T-helper 2 cell treated with Interferon-gamma antibody and Interleukin-4, amounts not matched to agents 100 ng/mL and 5 ng/mL, for 36 hours (primary cell): ENCODE measurements at regions not wholly inside any gene's neighbourhood (a gene's known extent, or its start where the extent isn't known, plus 50 kb on each side); places are given as distances from the start of the nearest gene placed in this dataset.
"Not testable (repeated sequence)": the region's sequence is repeated elsewhere in the genome, so short reads cannot be mapped to it uniquely, and the experiment has no call there.

ENCODE experiments used
- intact Hi-C: fragments of 100-400 bp; cut with micrococcal nuclease; formaldehyde crosslinking; loops from one replicate; pipeline ENCODE4 v1.15.1; 2023

- intact Hi-C loops, result loop anchor here (10.0 kb wide), 1 partner anchor 84 kb away; no protein-coding TSS in a partner anchor
Measured at GRCh38 chr3:72629191-72629631, 219.0 kb downstream of the SHQ1 start.

- intact Hi-C loops, result loop anchor here (10.0 kb wide), 1 partner anchor 83 kb away; no protein-coding TSS in a partner anchor
Measured at GRCh38 chr3:72628065-72628464, 220.2 kb downstream of the SHQ1 start.

- intact Hi-C loops, result loop anchor here (10.0 kb wide), 1 partner anchor 82 kb away; no protein-coding TSS in a partner anchor
Measured at GRCh38 chr3:72627271-72627670, 221.0 kb downstream of the SHQ1 start.

- intact Hi-C loops, result loop anchor here (10.0 kb wide), 1 partner anchor 81 kb away; no protein-coding TSS in a partner anchor
Measured at GRCh38 chr3:72625602-72626337, 222.5 kb downstream of the SHQ1 start.

- intact Hi-C loops, result loop anchor here (10.0 kb wide), 1 partner anchor 80 kb away; no protein-coding TSS in a partner anchor
Measured at GRCh38 chr3:72624656-72625055, 223.6 kb downstream of the SHQ1 start.

GRCh38 chr3:72618739-72619138 lies 229.5 kb downstream of the SHQ1 start:
- intact Hi-C loops, result no loop called here

- intact Hi-C loops, result no loop called here
Measured at GRCh38 chr3:72617424-72618024, 230.7 kb downstream of the SHQ1 start.

GRCh38 chr3:72615776-72616175 lies 232.5 kb downstream of the SHQ1 start:
- intact Hi-C loops, result no loop called here

- intact Hi-C loops, result no loop called here
Measured at GRCh38 chr3:72615182-72615581, 233.1 kb downstream of the SHQ1 start.

GRCh38 chr3:72614394-72615074 lies 233.7 kb downstream of the SHQ1 start:
- intact Hi-C loops, result no loop called here

- intact Hi-C loops, result no loop called here
Measured at GRCh38 chr3:72613871-72614270, 234.4 kb downstream of the SHQ1 start.

GRCh38 chr3:72609114-72609513 lies 239.1 kb downstream of the SHQ1 start:
- intact Hi-C loops, result not testable (repeated sequence)

GRCh38 chr3:72606005-72606800 lies 242.0 kb downstream of the SHQ1 start:
- intact Hi-C loops, result no loop called here

GRCh38 chr3:72604328-72604727 lies 243.9 kb downstream of the SHQ1 start:
- intact Hi-C loops, result no loop called here

- intact Hi-C loops, result no loop called here
Measured at GRCh38 chr3:72601983-72602750, 246.1 kb downstream of the SHQ1 start.

GRCh38 chr3:72601060-72601459 lies 247.2 kb downstream of the SHQ1 start:
- intact Hi-C loops, result no loop called here

- intact Hi-C loops, result no loop called here
Measured at GRCh38 chr3:72597756-72598195, 250.5 kb downstream of the SHQ1 start.

GRCh38 chr3:72597043-72597442 lies 251.2 kb downstream of the SHQ1 start:
- intact Hi-C loops, result no loop called here

- intact Hi-C loops, result no loop called here
Measured at GRCh38 chr3:72595927-72596610, 252.2 kb downstream of the SHQ1 start.

- intact Hi-C loops, result no loop called here
Measured at GRCh38 chr3:72595376-72595775, 252.9 kb downstream of the SHQ1 start.
